Brain microvascular endothelial cell (primary cell): ENCODE measurements at regions not wholly inside any gene's neighbourhood (a gene's known extent, or its start where the extent isn't known, plus 50 kb on each side); places are given as distances from the start of the nearest gene placed in this dataset.

ENCODE experiments used
- DNase-seq: peaks from one replicate; pipeline ENCODE4 v3.0.0-alpha.2; 2020
- H3K27ac ChIP-seq: fragments of 250-450 bp; sonication (Bioruptor Pico); 2 replicates; pipeline ENCODE4 v1.5.1; 2020; ENCODE audit warnings: mild to moderate bottlenecking, moderate library complexity
- H3K27me3 ChIP-seq: fragments of 250-450 bp; sonication (Bioruptor Pico); replicated peaks from 2 replicates; pipeline ENCODE4 v1.5.1; 2020; ENCODE audit warnings: mild to moderate bottlenecking
- H3K36me3 ChIP-seq: fragments of 250-450 bp; sonication (Bioruptor Pico); replicated peaks from 2 replicates; pipeline ENCODE4 v1.5.1; 2020; ENCODE audit warnings: mild to moderate bottlenecking
- H3K4me3 ChIP-seq: 2 replicates; pipeline ENCODE4 v1.5.1; 2011; ENCODE audit warnings: low read depth, mild to moderate bottlenecking, control low read depth, low read length, moderate library complexity
- in situ Hi-C: cut with HindIII; loops from 2 replicates; pipeline ENCODE4 v1.10.0; 2017; ENCODE audit warnings: low sequenced_read_pairs, low pct_ligation_motif_present
- TF ChIP-seq, protein P1 (sequence below): IDR thresholded peaks from 2 replicates; pipeline ENCODE4 v1.5.1; 2011; ENCODE audit warnings: low read depth, mild to moderate bottlenecking, moderate library complexity, low read length, control low read depth, inconsistent platforms; ENCODE audit errors: missing control alignments

- Histone ChIP-seq H3K27me3 (no peaks in the 10 kb centered on the region), H3K27ac (no peak overlapping the region), H3K36me3 (no peaks in the 10 kb centered on the region), H3K4me3 (no peak overlapping the region)
- in situ Hi-C loops = no loop called here
- no peak for DNase-seq
- TF ChIP-seq, protein P1, sequence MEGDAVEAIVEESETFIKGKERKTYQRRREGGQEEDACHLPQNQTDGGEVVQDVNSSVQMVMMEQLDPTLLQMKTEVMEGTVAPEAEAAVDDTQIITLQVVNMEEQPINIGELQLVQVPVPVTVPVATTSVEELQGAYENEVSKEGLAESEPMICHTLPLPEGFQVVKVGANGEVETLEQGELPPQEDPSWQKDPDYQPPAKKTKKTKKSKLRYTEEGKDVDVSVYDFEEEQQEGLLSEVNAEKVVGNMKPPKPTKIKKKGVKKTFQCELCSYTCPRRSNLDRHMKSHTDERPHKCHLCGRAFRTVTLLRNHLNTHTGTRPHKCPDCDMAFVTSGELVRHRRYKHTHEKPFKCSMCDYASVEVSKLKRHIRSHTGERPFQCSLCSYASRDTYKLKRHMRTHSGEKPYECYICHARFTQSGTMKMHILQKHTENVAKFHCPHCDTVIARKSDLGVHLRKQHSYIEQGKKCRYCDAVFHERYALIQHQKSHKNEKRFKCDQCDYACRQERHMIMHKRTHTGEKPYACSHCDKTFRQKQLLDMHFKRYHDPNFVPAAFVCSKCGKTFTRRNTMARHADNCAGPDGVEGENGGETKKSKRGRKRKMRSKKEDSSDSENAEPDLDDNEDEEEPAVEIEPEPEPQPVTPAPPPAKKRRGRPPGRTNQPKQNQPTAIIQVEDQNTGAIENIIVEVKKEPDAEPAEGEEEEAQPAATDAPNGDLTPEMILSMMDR = no peak
These were observed 1485.7 kb upstream of the PIK3C3 start for GRCh38 chr18:40469316-40469715.

- DNase-seq = no peak
- Histone ChIP-seq H3K27me3 (no peaks in the 10 kb centered on the region), H3K27ac (no peak overlapping the region), H3K4me3 (no peak overlapping the region), H3K36me3 (no peaks in the 10 kb centered on the region)
- in situ Hi-C loops = no loop called here
- TF ChIP-seq, protein P1 = no peak
These were observed 1491.0 kb upstream of the PIK3C3 start for GRCh38 chr18:40464032-40464431.

GRCh38 chr18:40453903-40454302 lies 1501.1 kb upstream of the PIK3C3 start:
- in situ Hi-C loops = no loop called here

DNA sequence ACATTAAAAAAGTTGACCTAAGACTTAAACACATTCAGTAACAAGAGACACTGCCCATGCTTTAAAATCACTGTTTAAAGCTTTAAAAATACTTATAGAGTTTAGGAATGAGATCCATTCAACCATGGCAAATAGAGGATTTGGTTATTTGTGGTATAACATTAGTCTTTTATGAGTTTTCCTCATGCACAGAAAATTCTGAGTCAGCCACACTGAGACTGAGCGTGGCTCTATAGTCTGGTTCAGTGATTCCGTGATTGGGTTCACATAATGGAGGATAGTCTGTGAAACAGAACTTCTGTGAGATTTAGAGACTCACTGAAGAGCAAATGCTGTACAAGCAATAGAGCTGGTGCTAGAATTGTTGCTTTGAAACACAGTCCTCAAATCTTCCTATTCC lies 1502.4 kb upstream of the PIK3C3 start:
- TF ChIP-seq, protein P1 = no peak
- no peak overlapping the region for H3K4me3 ChIP-seq
- no peaks in the 10 kb centered on the region for H3K36me3 ChIP-seq
- no peak overlapping the region for H3K27ac ChIP-seq
- DNase-seq = no peak
- in situ Hi-C loops = no loop called here
- no peaks in the 10 kb centered on the region for H3K27me3 ChIP-seq

More at GRCh38 chr18:40453903-40454302, 1501.1 kb upstream of the PIK3C3 start:
- no peak overlapping the region for H3K4me3 ChIP-seq
- TF ChIP-seq, protein P1 = no peak
- H3K27me3 ChIP-seq = no peaks in the 10 kb centered on the region
- no peak for DNase-seq
- H3K36me3 ChIP-seq = no peaks in the 10 kb centered on the region
- no peak overlapping the region for H3K27ac ChIP-seq

DNA sequence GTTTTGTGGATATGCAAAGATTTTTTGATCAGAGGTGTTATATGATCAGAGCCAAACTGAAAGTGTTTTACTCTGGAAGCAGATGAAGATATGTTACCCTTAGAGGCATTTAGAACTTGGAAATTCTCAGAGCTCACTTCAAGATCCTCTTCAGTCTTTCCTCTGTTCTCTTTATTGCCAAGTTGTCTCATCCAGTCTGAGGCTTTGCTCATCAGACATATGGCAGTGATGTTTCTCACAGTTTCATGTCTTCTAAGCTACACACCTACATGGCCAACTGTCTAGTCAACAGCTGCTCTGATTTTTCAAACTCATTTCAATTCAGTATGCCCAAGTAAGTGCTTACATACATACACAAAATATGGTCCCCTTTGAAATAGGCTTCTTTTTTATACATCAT lies 1504.3 kb upstream of the PIK3C3 start:
- Histone ChIP-seq H3K27ac (no peak overlapping the region), H3K27me3 (no peaks in the 10 kb centered on the region), H3K36me3 (no peaks in the 10 kb centered on the region), H3K4me3 (no peak overlapping the region)
- in situ Hi-C loops = no loop called here
- no peak for DNase-seq
- TF ChIP-seq, protein P1 = no peak

DNA sequence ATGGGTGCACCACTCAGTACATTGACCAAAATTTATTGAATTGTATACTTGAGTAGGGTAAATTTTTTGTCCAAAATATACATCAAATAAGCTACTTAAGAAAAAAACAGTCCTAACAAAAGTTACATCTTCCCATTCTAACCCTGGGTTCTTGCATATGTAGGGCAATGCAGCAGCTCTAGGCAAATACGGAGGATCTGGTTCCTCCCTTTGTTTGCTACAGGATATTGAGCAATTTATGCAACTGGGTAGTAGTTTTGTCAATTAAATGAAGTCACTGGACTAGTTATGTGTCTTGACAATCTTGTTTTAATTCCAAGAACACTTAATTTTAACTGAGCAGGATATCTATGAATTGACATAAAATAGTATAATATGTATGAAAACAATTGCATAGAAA lies 1507.2 kb upstream of the PIK3C3 start:
- H3K36me3 ChIP-seq = no peaks in the 10 kb centered on the region
- H3K27me3 ChIP-seq = no peaks in the 10 kb centered on the region
- TF ChIP-seq, protein P1 = no peak
- H3K4me3 ChIP-seq = no peak overlapping the region
- in situ Hi-C loops = no loop called here
- DNase-seq = no peak
- no peak overlapping the region for H3K27ac ChIP-seq
